ENCODE measurements at regions not wholly inside any gene's neighbourhood (a gene's known extent, or its start where the extent isn't known, plus 50 kb on each side); places are given as distances from the start of the nearest gene placed in this dataset.
A peak's percentile ranks its signal among the peaks of the same experiment; 100 is the strongest.
"Not testable (repeated sequence)": the region's sequence is repeated elsewhere in the genome, so short reads cannot be mapped to it uniquely, and the experiment has no call there.

DNA sequence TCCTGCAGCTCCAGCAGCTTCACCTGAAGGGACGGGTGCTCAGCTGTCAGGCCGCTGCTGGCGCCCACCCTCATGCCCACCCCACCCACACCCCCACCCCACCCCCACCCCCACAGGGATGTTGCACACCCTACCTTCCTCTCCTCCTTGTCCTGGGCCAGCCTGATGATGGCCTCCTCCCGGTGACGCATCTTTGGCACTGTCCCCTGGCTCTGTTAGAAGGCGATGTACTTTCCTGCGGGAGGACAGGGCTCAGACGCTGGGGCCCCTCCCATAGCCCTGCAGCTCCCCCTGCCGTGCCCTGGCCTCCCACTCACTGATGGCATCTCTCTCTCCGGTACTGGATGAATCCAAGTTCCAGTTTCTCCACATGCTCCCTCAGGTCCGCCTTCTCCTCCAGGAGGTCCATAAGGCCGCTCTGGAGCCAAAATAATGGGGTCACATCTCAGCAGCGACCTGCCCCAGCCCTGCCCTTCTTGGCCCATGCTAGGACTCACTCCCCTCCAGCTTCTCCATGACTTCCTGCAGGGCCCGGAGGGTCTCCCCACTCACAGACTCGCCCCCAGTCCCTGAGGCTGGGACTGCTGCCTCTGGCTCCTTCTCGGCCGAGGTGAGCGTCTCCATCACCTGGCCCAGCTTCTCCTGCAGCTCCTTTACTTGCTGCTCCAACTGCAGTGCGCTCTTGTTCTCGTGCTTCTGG lies 55.2 kb downstream of the GOLGA8B start:
- DNase-seq (ENCODE audit: insufficient read length); FAIRE-seq: not testable (repeated sequence)

DNA sequence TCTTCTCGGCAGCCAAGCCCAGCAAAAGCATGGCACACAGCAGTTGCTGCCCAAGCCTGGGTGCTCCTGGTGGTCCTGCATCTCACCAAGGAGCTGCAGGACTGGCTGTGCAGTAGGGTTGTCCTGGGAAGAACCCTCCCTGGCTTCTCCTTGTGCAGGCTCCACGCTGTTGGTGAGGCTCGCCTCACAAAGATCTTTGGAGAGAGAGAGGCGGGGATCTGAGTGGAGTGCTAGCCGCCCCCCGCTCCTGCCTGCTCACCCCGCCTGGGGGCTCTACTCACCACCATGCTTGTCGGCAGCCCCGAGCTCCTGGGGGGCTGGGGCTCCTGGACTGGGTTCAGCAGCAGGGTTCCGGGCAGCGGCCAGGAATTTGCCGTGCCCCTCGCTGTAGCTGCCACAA lies 55.8 kb downstream of the GOLGA8B start:
- FAIRE-seq; DNase-seq (ENCODE audit: insufficient read length): not testable (repeated sequence)

DNA sequence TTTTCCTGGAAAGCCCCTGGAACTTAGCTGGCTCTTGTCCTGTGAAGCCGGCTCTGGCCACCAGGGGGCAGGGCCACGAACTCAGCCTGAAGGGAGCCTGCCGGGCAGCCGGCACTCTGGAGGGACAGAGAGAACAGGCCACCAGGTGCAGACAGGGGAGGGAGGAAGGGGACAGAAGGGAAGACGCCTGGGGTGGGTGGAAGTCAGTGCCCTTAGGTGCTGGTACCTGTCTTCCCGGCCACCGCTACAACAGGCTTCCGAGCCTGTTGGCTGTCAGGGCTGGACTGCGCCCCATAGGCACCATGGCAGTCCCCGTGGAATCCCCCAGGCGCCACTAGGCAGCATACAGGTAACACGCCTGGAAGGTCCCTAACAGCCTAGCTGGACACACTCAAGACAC lies 59.6 kb downstream of the GOLGA8B start:
- FAIRE-seq; DNase-seq (ENCODE audit: insufficient read length): not testable (repeated sequence)

DNA sequence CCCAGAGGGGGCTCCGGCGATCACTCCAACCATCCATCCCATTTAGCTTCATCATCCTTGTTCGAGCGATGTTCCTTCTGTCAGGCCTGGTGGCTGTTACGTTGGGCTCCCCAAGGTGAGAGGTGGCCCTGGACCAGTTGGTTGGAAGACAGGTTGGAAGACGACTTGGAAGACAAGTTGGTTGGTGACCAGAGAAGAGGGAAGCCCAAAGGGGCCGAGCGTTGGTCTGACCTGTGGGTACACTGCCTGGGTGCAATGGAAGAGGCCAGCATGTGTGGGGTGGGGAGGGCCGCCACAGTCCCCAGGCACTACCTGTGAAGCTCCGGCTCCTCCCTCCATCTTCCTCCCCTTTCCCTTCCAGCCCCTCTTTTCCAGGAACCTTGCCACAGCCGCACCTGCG lies 60.9 kb downstream of the GOLGA8B start:
- DNase-seq (ENCODE audit: insufficient read length); FAIRE-seq: not testable (repeated sequence)

DNA sequence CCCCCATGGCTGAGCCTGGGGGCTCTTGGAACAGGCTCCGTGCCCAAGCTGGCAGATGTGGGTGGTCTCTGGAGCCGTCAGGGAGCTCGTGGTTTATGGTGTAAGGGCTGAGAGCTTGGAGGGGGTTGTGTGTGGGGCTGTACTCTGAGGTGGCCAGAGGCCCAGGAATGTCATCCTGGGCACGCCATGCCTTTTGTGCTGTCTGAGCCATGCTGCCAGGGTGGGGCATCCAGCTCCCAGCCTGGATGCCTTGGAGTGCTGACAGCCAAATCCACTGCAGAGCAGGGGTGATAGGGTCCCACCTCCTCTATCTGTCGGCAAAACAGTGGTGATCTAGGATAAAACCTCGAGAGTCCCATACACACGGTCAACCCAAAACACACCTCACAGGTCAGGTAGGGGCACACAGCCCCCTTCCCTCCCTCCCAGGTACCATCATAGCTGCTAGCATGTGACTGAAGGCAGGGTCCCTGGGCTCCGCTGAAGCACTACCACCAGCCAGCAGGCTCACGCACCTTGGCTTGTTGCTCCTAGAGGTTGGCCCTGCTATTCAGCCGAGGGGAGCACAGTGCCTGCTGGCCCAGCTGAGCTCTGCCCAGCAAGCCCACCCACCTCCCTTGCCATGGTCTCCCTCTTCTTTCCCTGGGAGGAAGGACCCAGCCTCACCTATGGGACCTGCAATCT lies 61.5 kb downstream of the GOLGA8B start:
- not testable (repeated sequence) for FAIRE-seq

DNA sequence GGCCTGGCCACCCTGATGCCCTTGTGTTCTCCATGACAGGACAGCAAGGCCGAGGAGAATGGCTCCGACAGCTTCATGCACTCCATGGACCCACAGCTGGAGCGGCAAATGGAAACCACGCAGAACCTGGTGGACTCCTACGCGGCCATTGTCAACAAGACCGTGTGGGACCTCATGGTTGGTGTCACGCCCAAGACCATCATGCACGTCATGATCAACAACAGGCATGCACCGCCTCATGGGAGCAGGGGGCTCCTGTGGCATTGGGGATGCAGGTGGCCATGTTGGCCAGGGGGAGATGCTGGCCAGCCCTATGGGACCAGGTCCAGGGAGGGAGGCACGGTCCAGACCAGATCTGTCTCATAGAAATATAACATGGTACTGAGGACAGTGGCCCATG lies 62.9 kb downstream of the GOLGA8B start:
- DNase-seq (ENCODE audit: insufficient read length) (no peak), FAIRE-seq (no peak)
- TF ChIP-seq POLR2A (IDR thresholded peaks at IDR 0.05; ENCODE audit: low read depth, low read length) = no peak
- no peak for TF ChIP-seq POLR2AphosphoS5 (IDR thresholded peaks at IDR 0.05; ENCODE audit: low read depth, low read length)
- no peak for TF ChIP-seq TAF1 (IDR thresholded peaks at IDR 0.05; ENCODE audit: borderline replicate concordance, low read depth, low read length)

More for the DNA sequence above, 61.5 kb downstream of the GOLGA8B start:
- not testable (repeated sequence) for DNase-seq (ENCODE audit: insufficient read length)

DNA sequence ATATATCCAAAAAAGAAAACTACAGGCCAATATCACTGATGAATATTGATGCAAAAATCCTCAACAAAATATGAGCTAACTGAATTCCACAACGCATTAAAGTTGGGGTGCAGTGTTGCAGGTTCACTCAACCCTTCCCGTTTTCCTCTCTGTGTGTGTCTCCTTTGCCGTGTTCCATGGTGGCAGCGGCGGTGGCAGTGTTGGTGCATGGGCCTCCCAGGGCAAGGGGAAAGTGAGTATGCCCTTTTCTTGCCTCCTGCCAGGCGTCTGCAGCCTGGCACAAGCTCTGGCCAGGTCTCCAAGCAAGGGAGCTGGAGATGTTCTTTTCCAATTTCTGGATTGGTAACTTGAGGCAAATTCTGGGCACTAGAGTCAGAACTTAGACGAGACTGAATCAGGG lies 63.4 kb downstream of the GOLGA8B start:
- FAIRE-seq = not testable (repeated sequence)

DNA sequence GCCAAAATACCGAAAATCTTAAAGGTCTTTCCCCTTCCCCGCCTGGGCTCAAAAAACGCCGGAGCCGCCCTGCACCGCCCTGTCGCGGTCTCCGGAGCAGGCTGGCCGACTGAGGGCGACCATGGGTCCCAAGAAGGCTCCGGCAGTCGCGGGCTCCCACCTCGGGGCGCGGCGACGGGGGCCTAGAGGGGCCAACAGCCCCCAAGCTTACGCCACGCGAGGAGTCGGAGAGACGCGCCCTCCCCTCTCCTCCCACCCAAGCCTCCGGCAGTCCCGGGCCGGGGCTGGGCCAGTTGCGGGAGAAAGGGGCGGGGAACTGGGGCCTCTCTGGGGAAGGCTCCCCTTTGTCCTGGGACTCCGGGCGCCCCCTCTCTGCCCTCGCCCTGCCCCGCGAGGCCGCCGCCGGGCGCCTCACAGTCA lies 69.2 kb downstream of the GOLGA8B start:
- FAIRE-seq = no peak
- TF ChIP-seq POLR2AphosphoS5 (IDR thresholded peaks at IDR 0.05; ENCODE audit: low read depth, low read length) (no peak), POLR2A (IDR thresholded peaks at IDR 0.05; ENCODE audit: low read depth, low read length) (no peak), TAF1 (IDR thresholded peaks at IDR 0.05; ENCODE audit: borderline replicate concordance, low read depth, low read length) (no peak)
- DNase-seq (ENCODE audit: insufficient read length) = peak; percentile 24

More for the DNA sequence above, 63.4 kb downstream of the GOLGA8B start:
- not testable (repeated sequence) for DNase-seq (ENCODE audit: insufficient read length)

DNA sequence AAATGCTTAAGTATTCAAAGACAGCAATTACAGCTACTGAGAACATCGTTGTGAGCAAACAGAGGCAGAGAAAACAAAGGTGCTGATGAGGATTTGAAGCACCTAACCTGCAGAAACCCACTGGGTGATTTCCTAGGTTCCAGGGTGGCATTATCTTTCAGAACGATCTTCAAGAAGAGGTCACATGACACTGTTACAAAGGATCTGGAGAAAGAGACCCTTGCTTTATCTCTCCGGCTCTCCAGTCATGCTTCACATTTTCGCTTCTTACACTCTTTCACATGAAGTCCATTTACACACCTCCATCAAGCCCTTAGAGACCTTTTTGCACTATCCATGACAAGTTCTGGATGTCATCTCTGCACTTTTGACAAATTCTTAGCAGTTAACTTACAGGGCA lies 70.8 kb downstream of the GOLGA8B start:
- no peak for TF ChIP-seq TAF1 (IDR thresholded peaks at IDR 0.05; ENCODE audit: borderline replicate concordance, low read depth, low read length)
- TF ChIP-seq POLR2AphosphoS5 (IDR thresholded peaks at IDR 0.05; ENCODE audit: low read depth, low read length) = no peak
- TF ChIP-seq POLR2A (IDR thresholded peaks at IDR 0.05; ENCODE audit: low read depth, low read length) = no peak
- FAIRE-seq = no peak
- no peak for DNase-seq (ENCODE audit: insufficient read length)

DNA sequence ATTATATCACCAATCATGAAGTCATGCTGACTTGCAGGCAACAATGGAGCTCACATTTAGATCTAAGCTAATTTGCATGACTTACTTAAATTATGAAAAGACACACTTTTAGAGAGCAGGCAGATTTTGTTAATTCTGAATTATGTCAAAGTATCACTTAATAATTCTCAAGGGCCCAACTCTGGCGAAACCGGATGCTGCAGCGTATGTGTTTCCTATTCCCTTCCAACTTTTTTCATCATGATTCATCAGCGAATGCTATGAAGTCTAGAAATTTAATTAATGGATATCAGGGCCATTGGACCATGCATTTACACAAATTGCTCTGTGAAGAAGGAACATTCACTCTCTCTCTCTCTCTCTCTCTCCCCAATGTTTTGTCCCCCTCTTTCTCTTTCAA lies 63.5 kb upstream of the GOLGA8A start:
- TF ChIP-seq POLR2A (IDR thresholded peaks at IDR 0.05; ENCODE audit: low read depth, low read length) (no peak), POLR2AphosphoS5 (IDR thresholded peaks at IDR 0.05; ENCODE audit: low read depth, low read length) (no peak), TAF1 (IDR thresholded peaks at IDR 0.05; ENCODE audit: borderline replicate concordance, low read depth, low read length) (no peak)
- no peak for DNase-seq (ENCODE audit: insufficient read length)
- no peak for FAIRE-seq

DNA sequence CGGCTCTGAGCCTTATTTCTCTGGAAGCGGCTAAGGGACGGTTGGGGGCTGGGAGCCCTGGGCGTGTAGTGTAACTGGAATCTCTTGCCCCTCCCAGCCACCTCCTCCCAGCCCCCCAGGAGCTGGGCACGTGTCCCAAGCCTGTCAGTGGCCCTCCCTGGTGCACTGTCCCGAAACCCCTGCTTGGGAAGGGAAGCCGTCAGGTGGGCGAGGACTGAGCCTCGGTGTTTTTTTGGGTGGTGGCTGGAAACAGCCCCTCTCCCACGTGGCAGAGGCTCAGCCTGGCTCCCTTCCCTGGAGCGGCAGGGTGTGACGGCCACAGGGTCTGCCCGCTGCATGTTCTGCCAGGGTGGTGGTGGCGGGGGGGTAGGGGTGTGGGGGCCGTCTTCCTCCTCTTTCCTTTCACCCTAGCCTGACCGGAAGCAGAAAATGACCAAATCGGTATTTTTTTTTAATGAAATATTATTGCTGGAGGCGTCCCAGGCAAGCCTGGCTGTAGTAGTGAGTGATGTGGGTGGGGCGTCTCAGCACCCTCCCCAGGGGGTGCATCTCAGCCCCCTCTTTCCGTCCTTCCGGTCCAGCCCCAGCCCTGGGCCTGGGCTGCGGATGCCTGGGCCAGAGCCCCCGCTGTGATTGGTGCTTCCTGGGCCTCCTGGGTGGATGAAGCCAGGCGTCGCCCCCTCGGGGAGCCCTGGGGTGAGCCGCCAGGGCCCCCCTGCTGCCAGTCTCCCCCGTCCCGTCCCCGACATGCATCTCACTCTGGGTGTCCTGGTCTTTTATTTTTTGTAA lies 58.8 kb upstream of the GOLGA8A start:
- FAIRE-seq (no peak), DNase-seq (ENCODE audit: insufficient read length) (no peak)

DNA sequence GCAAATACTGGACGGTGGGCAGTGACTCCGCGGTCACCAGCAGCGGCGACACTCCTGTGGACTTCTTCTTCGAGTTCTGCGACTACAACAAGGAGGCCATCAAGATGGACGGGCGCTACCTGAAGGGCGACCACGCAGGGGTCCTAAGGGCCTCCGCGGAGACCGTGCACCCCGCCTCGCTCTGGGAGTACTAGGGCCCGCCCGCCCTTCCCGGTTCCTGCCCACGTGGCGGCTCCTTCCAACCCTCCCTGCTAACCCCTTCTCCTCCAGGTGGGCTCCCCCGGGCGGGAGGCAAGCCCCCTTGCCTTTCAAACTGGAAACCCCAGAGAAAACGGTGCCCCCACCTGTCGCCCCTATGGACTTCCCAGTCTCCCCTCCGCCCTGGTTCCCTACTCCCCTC lies 58.1 kb upstream of the GOLGA8A start:
- not testable (repeated sequence) for DNase-seq (ENCODE audit: insufficient read length); FAIRE-seq

More for the DNA sequence above, 58.8 kb upstream of the GOLGA8A start:
- TF ChIP-seq POLR2AphosphoS5 (IDR thresholded peaks at IDR 0.05; ENCODE audit: low read depth, low read length) (no peak), POLR2A (IDR thresholded peaks at IDR 0.05; ENCODE audit: low read depth, low read length) (no peak), TAF1 (IDR thresholded peaks at IDR 0.05; ENCODE audit: borderline replicate concordance, low read depth, low read length) (no peak)

DNA sequence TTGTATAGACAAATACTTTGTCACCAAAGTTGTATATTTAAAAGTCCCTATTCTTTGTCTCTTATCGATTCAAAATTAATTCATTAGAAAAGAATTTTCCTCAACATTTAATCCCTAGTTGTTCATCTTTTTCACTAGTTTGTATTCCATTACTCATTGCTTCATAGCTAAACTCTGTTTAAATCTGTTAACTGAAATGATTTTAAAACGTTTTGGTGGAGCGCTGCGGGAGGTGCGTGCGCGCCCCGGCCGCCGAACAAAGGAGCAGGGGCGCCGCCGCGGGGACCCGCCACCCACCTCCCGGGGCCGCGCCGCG lies 56.4 kb upstream of the GOLGA8A start:
- FAIRE-seq = no peak
- TF ChIP-seq TAF1 (IDR thresholded peaks at IDR 0.05; ENCODE audit: borderline replicate concordance, low read depth, low read length) (no peak), POLR2A (IDR thresholded peaks at IDR 0.05; ENCODE audit: low read depth, low read length) (no peak), POLR2AphosphoS5 (IDR thresholded peaks at IDR 0.05; ENCODE audit: low read depth, low read length) (no peak)
- no peak for DNase-seq (ENCODE audit: insufficient read length)

All from GM12892 (cell line).